Globus pallidus (tissue), 1 donor: ENCODE measurements at regions not wholly inside any gene's neighbourhood (a gene's known extent, or its start where the extent isn't known, plus 50 kb on each side); places are given as distances from the start of the nearest gene placed in this dataset.
A peak's percentile ranks its signal among the peaks of the same experiment; 100 is the strongest.
"Not testable (repeated sequence)": the region's sequence is repeated elsewhere in the genome, so short reads cannot be mapped to it uniquely, and the experiment has no call there.

Experiments
- DNase-seq: peaks from one replicate; pipeline ENCODE4 v3.0.0-alpha.2; 2015; ENCODE audit warnings: low spot score

DNA sequence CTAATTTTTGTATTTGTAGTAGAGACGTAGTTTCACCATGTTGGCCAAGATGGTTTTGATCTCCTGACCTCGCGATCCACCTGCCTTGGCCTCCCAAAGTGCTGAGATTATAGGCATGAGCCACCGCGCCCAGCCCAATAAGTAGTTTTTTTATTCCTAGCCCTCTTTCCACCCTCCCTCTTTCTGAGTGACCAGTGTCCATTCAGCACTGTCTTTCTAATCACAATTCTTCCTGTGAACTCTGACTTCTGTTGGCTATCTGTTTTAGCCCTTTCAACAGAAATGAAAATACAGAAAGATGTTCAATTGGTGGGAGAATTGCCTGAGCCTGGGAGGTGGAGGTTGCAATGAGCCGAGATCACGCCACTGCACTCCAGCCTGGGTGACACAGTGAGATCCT lies 122.3 kb upstream of the LIFR start:
- DNase-seq, result peak; percentile 63

DNA sequence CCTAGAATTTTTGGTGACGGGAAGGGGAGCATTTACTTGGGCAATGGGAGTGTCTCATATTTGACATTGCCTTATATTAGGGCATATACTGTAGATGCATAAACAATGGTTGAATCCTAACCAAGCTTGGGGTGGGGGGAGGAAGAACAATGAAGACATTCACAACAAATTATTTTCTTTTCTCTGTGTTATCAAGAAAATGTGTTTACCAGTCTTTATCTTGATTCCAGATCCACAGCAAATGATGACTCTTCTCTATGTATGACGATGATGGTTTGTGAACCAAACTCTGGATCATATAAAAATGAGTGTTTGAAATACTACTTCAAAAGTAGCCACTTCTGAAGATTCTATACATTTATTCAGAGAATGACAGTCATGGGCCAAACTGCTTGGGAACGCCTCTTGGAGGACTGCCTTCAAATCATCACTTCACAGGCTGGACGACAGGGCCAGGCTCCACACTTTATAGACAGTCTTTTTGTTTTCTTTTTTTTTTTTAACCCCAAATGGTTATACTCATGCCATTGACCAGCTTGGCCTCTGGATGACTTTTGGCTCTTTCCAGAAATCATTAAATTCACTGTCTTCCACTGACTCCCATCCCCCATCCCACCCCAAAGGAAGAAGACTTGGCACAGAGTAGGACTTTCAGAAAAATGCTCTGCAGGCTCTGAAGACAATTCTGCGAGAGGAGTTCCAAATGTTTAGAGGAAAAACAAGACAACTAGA lies 123.8 kb upstream of the LIFR start:
- DNase-seq, result peak; percentile 84

DNA sequence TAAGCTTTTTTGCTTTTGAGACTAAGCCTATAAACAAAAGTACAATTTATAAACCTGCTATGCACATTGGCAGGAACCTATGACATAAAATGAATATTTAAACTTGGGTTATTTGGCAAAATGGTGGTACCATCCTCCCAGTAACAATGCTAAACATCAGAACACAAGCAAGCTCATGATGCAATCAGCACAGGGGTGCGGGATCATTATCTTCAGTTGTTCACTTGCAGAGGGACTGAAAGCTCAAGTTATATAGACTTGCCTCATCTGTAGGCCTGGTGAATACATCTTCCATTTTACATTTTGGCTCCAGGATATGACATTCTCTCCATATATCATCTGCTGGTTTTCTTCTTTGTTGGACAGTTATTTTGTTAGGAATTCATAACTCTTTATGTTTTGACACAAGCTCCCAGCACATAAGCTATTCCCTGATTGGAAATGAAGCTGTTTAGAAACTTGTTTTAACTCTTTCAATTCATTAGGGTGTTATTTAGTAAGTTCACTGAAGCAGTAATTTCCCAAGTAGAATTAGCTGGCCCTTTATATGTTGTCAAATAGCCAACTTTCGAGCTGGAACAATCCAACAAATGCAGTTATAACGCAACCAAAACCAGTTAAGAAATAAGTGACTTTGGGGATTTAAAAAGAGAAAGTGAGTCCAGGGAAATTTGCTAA lies 124.7 kb upstream of the LIFR start:
- DNase-seq, result peak; percentile 35

DNA sequence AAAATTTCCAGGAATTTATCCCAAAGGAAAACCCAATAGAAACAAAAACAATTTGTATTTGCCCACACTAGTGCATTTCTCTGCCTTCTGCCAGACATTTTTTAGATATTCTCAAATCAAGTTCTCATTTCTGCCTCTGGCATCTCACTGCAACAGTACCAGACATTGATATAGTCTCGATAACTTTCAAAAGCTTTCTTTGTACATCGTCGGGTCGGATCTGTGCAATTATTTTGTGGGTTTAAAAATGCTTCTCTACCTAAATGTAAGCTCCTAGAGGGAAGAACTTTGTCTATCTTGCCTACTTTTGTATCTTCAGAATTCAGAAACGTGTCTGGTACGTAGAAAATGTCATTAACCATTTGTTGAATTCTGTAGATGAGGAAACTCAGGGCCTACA lies 125.5 kb upstream of the LIFR start:
- DNase-seq, result no peak

DNA sequence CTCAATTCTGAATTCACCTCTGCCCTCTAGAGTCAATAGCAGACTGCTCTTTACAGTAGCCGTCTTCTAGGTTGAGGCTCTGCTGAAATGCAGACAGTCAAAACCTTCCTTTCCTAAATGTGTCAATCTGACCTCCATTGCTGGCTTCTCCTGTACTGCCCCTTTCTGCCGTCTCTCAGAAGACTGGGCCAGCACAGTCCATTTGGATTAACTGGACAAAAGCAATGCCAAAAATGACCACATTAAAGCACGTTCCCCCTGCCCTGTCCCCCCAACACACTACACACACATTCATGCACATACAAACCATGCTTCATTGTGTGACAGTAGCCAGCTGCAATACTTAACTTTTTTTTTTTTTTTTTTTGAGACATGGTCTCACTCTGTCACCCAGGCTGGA lies 130.2 kb upstream of the LIFR start:
- DNase-seq, result no peak

DNA sequence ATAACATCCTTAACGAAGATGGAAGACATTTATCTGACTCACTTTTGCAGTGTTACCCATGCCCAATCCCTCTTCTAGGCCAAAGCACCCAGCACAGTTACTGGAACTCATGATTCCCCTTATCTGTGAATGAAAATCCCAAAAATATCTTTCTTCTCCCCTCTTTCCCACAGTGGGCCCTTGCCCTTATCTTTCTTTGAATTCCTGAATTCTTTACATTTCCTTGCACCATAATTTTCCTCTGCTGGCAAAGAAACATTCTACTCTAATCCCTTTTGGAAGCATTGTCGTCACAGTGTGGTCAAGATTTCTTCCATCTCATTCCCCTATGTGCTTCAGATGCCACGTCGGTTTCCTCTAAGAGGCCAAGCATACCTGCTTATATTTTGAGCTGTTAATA lies 135.9 kb upstream of the LIFR start:
- no peak for DNase-seq

DNA sequence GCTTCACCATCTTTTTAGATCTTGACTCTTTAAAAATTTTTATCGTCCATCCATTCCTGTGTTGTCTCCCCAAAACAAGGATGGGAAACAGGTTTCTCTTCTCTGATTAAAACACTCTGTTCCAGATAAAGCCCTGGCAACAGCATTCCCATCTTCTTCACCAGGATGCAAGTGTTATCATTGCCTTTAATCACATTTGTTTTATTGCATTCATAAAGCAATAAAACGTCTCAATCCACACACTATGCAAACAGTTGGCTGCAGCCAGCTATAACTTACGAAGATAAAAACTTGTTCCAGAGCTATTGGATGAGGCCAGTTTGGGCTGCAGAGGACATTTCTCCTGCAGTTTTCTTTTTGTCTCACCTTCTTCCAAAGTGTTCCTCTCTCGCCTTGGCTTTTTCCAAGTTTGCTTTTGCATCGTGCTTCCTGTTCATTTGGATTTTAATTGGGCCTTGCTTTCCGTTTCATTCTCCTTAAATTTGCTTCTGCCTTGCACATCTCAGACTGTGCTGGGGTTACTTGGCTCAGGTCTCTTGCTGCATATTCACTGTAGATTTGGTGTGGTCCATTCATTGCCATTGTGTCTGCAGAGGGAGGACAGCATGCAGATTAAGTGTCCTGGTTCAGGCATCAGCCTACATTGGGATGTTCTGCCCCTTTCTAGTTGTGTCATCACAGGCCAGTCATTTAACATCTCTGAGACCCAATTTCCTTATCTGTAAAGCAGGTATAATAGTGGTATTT lies 136.5 kb upstream of the LIFR start:
- DNase-seq, result no peak

DNA sequence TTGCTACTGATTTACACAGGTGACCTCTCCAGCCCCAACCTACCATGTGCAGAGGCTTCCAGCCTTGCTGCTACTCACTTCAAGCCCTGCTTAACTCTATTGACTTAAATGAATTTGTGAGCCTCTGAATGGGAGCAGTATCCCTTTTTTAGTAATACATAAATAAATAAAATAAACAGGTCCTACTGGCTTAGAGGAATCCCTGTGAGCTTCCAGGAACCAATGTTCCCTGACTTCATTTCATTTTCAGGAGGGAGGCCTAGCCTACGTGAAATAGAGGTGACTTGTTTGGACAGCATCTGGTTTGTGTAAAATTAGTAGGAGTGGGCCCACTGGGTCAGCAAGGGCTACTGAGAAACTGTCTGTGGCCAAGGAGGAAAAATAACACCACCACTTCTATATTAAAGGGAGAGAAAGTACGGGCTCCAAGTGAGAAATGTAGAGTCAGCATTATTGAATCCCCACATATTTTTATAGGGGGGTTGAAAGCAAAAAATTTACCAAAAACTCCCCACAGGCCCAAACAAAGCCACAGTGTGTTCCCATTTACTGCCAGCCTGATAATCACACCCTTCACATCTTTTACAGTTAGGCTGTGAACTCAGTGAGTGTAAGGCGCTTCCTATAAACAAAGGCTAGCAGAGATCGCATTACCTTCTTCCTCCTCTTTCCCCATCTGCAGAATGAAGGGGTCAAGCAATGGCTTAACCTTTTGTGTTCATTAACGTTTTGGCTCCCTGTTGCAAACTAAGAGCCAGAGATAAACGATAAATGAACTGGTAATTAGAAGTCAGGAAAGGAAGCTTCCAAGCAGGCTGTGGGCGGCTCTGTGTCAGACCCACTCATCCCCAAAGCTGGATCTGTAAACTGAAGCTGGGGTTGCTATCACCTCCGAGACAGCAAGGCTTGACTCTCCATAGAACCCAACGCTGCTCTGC lies 138.8 kb upstream of the LIFR start:
- no peak for DNase-seq

DNA sequence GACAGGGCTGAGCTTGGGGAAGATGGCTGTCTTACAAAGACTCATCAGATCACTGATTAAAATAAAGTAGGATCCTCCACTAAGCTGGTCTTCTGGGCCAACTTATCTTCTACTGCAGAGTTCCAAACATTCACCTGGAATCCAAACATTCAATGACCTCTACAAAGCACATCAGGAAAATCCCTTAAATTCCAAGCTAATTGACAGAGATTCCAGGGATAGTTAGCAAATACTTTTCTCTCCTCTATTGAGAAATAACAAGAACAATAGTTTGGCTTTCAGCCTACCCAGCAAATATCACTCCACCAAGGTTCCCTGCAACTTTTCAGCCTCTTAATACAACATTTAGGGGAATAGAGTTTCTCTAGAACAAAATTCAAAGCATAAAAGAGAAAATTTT lies 140.6 kb upstream of the LIFR start:
- no peak for DNase-seq

DNA sequence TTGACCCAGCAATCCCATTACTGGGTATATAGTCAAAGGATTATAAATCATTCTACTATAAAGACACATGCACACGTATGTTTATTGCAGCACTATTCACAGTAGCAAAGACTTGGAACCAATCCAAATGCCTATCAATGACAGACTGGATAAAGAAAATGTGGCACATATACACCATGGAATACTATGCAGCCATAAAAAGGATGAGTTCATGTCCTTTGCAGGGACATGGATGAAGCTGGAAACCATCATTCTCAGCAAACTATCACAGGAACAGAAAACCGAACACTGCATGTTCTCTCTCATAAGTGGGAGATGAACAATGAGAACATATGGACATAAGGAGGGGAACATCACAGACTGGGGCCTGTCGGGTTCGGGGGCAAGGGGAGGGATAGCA lies 140.3 kb upstream of the OSMR start:
- DNase-seq, result not testable (repeated sequence)

DNA sequence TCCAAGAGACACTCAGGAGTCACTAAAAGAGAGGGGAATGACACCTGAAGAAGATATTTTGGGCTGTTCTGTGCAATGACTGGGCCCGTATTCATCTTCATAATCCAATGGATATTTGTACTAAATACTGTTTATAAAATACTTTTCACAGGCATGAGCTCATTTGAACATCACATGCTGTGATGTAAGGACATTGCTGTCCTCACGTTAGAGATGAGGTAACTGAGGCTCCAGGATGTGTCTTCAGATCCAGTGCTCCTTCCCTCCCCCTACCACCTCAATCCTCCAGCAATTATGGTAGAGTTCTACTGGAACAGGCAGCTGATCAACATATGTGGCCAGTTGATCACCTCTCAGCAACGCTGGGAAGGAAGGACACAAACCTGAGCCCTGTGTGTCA lies 139.4 kb upstream of the OSMR start:
- no peak for DNase-seq

DNA sequence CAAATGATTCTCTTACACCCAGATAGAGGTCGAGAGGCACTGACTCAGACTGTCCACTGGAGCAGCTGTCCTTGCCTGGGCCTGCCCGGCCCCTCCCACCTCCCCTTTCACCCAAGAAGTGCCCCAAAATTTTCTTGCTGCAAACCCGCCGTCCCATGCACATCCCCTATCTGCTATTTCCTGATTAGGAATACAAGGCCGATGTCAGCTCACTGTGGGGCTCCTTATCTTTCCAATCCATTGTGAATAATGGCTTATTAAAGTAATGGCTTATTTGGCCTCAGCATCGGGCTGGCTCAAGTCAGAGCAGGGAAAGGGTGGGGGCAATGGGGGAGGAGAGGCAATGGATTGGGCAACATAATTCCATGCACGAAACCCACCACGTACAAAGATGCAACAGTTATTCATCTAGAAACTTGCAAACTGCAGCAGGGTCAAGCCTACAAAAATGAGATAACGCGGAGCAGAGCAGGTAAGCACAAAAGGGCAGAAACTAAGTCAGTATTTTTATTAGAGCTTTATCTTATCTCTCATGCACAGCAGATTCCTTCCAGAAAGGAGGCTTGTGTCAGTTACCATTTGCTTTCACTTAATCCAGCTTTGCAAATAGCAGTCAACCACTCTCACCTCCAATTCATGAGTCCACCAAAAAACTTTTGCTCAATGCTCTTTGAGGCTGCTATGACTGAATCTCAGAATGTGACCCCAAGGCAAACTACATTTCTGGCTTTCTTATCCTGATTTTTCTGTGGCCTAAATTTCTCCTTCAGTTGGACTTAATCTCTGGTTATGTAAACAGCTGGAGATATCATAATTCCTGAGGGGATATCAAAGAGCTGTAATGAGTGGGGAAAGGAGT lies 138.2 kb upstream of the OSMR start:
- no peak for DNase-seq

DNA sequence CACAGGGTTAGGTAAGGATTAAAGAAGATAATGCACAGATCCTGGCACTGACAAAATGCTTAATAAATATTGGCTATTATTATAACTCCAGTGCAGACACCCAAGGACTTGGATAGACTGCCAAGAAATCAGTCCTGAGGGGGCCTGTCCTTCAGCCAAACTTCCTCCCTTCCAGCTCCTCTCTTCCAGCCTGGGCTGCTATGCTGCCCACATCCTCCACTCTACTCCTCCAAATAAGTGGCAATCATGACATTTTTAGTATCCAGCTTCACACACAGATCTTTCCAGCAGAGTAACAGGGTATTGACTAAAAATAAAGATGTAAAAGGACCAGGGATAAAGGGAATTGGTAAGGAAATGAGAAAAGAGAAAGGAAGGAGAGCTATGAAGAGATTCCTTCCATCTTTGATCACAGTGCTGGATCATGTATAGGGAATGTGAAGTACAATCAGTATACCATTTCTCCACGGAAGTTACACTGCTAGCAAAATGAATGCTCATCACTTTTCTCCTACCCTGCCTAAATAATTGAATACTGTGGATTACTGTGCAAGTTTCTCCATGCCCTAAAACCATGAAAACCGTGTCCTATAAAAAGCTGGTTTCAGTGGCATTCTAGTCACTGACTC lies 136.0 kb upstream of the OSMR start:
- no peak for DNase-seq

DNA sequence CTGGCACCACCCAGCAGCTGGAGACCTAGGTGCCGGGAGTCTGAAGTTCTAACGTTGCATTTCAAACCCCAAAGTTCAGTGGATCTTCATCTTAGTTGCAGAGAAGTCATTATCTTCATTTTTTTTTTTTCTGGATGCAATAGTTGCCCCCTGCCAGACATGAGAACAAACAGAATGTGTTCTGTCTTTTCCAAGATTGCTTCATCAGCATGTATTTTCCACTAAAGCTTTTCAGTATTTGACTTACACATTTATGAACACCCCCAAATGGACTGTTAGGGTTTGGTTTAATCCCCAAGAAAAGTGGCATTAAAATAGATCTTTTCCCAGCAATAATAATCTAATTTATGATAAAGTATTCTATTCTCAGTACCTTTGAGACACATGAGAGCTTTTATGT lies 135.2 kb upstream of the OSMR start:
- no peak for DNase-seq

DNA sequence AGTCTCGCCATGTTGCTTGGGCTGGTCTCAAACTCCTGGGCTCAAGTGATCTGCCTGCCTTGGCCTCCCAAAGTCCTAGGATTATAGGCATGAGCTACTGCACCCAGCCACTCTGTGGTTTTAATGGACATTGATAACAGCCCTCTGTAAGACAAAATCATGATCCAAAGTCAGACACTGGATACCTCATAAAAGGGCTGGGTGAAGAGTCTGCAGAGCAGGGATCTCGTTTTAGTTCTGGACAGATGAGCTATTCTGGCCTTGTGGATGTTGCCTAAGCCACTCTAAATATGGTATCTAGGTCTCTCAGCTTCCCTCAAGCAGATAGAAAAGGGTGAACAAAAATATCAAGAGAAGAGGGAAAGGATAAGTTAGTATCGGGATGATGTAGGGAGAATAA lies 133.4 kb upstream of the OSMR start:
- no peak for DNase-seq

DNA sequence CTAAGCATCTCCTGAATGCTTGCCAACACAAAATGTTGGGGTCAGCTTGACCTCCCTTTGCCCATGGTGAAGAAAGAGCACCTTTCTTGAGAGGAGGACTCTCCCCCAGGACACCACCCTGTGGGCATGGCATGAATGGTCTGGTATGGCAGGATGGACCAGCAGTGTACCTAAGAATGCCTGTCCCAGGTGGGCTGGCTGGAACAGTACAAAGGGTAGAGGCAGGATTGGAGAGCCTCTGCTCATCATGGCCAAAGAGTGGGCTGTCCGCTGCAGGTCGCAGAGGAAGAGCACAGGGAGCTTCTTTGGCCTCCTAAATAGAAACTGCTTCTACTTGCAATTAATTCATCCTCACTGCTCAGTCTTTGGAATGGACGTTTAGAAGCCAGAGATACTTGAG lies 131.6 kb upstream of the OSMR start:
- no peak for DNase-seq

DNA sequence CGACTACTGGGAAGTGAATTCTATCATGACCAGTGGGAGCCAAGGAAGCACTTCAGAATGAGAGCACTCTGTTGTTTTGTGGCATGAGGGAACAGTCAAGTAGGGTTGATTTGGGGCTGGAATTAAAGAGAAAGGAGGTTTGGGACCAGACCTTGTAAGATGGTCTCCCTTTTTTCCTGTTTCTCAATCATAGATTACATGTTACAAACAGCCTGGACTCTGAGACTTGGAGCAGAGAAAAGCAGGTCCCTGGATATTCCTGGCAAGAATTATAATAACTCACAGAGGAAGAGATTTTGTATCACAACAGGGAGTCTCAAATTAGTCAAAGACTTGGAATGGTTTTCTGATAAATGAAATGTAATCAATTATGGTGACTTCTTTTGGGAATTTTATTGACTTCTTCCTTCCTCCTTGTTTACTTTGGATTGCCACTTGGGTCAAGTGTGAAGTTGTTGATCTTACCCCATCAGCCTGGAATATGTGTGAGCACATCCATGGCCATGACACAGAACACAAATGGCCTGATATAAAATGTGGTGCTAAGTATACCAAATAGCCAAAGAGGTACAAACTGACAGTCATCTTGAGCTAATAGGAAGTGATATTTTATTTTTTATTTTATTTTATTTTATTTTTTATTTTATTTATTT lies 131.0 kb upstream of the OSMR start:
- no peak for DNase-seq

DNA sequence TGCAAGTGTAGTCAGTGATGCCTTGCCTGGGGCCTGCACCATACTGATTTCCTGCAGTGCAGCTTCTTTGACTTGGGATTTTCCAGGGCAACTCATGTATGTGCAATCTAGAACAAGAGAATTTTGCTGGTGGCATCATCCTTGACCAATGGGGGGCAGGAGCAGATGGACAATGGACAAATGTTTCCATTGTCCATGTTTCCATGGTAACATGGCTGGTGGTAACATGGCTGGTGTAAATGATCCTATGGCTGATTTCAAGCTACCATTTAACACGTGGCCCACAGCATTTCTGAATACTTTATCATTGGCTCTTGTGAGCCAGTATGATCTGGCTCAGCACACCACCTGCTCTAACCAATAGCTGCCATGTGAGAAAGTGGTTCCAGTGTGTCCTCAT lies 130.1 kb upstream of the OSMR start:
- peak; percentile 84 for DNase-seq

DNA sequence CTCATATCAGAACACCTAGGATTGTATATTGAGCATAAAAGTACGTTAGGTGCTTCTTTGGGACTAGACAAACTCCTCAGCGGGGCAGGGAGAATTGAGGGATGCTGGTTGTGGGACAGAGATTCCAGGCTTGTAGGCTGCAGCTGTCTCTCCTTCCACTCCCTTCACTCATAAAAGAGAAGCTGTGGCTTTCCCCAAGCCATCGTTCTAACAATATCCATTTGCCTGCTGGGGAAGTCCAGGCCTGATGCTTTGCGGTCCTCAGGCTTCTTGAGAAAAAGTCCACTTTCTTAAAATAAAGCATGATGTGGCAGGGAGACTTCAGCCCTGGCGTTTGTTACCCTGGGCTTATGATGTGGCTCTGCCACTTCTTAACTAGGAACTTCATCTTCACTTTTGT lies 129.3 kb upstream of the OSMR start:
- no peak for DNase-seq

DNA sequence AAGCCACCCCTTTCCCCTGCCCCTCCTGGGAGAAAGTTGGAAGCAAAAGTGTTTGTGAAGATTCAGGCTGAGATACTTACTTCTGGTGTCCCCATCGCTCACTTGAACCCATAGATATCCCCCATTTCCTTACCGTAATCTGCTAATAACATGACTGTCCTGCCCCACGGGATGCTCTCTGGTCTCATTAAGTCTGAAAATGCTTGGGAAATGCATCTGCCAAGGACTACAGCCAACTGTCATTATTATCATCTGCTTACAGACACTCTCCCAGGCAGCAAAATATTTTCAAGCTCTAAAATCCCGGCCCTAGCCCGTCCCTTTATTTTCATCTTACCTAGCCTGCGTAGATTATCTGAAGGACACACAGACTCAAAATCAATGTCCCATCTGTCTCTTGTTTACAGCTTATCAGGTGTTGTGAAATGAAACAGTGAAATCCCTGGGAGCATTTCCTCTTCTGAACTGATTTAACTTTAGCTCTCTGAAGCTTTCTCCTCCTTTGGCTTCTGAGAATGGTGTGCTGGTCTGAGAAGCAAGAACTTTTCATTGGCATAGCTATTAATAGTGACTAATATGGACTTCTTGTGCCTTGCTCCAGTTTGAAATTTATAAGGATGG lies 126.9 kb upstream of the OSMR start:
- no peak for DNase-seq
